Panc1 (cell line): ENCODE measurements at regions not wholly inside any gene's neighbourhood (a gene's known extent, or its start where the extent isn't known, plus 50 kb on each side); places are given as distances from the start of the nearest gene placed in this dataset.

Experiments used
- ATAC-seq: fragments of 200-7000 bp; cut with Tn5 transposase; 2 replicates; pipeline ENCODE4 v1.9.1; 2020; ENCODE audit warnings: mild to moderate bottlenecking, moderate library complexity
- BruUV-seq: library from RNA; stranded (reverse); fragments of 400-500 nt; replicated peaks from 2 replicates; lab custom pipeline; 2021; lab: Mats Ljungman, UMichigan
- CTCF ChIA-PET: fragments of 300-600 bp; sonication (Branson Sonifier 250); formaldehyde crosslinking; loops from one replicate; lab custom pipeline; 2022; ENCODE audit warnings: antibody characterized with exemption; lab: Charles Lee
- POLR2A ChIA-PET: fragments of 300-600 bp; sonication (Branson Sonifier 250); formaldehyde crosslinking; loops from one replicate; lab custom pipeline; 2022; ENCODE audit warnings: antibody characterized with exemption; lab: Charles Lee
- DNase-seq: peaks from one replicate; pipeline ENCODE4 v3.0.0-alpha.2; 2010; ENCODE audit warnings: low read depth, low spot score
- H3K27ac ChIP-seq: 2 replicates; pipeline ENCODE4 v1.5.1; 2011; ENCODE audit warnings: mild to moderate bottlenecking, low read length, inconsistent platforms
- H3K27me3 ChIP-seq: fragments of 200-500 bp; sonication (Bioruptor generic); 2 replicates; pipeline ENCODE4 v1.6.0; 2014; ENCODE audit warnings: low read length, inconsistent platforms; ENCODE audit not compliant: control insufficient read depth, insufficient read depth
- H3K36me3 ChIP-seq: fragments of 200-500 bp; sonication (Bioruptor generic); 2 replicates; pipeline ENCODE4 v1.5.1; 2014; ENCODE audit warnings: inconsistent platforms, mild to moderate bottlenecking, low read length, moderate library complexity; ENCODE audit not compliant: control insufficient read depth, insufficient read depth
- H3K4me1 ChIP-seq: 2 replicates; pipeline ENCODE4 v1.5.1; 2011; ENCODE audit warnings: inconsistent platforms, mild to moderate bottlenecking, low read length, moderate library complexity; ENCODE audit not compliant: control insufficient read depth, insufficient read depth
- H3K4me3 ChIP-seq, 2 experiments: 2 replicates each; pipeline ENCODE4 v1.5.1; 2011 to 2012; ENCODE audit warnings: low read depth in 2 of 2, low read length in 2 of 2, mild to moderate bottlenecking in 2 of 2, inconsistent platforms in 1 of 2, moderate library complexity in 1 of 2
- H3K9me3 ChIP-seq: fragments of 200-500 bp; sonication (Bioruptor generic); 2 replicates; pipeline ENCODE4 v1.5.1; 2014; ENCODE audit warnings: low read depth, mild to moderate bottlenecking, inconsistent platforms, low read length, moderate library complexity; ENCODE audit not compliant: control insufficient read depth, insufficient read depth
- POLR2AphosphoS5 ChIP-seq: IDR thresholded peaks from 2 replicates; pipeline ENCODE4 v1.6.1; 2012; ENCODE audit warnings: mild to moderate bottlenecking, low read depth, low read length, moderate library complexity
- SIN3A ChIP-seq: IDR thresholded peaks from 2 replicates; pipeline ENCODE4 v1.6.1; 2012; ENCODE audit warnings: low read depth, mild to moderate bottlenecking, low read length, moderate library complexity, borderline replicate concordance; ENCODE audit not compliant: insufficient read depth
- TCF7L2 ChIP-seq: IDR thresholded peaks from 2 replicates; pipeline ENCODE4 v1.6.1; 2011; ENCODE audit warnings: mild to moderate bottlenecking, low read depth, low read length, inconsistent platforms
- in situ Hi-C: cut with HindIII; loops from 2 replicates; pipeline ENCODE4 v1.10.0; 2016; ENCODE audit warnings: low sequenced_read_pairs, low pct_unique_long_range_greater_than_20kb
- intact Hi-C: fragments of 100-400 bp; cut with micrococcal nuclease; formaldehyde crosslinking; loops from one replicate; pipeline ENCODE4 v1.10.0; 2022; ENCODE audit not compliant: unreplicated experiment
- TF ChIP-seq, protein P1 (sequence below), 2 experiments: IDR thresholded peaks; 2 replicates each; pipeline ENCODE4 v1.6.1; 2011 to 2012; ENCODE audit warnings: low read depth in 2 of 2, control low read depth in 1 of 2, low read length in 1 of 2, mild to moderate bottlenecking in 1 of 2, moderate library complexity in 1 of 2; ENCODE audit not compliant: insufficient read depth in 1 of 2
- TF ChIP-seq, protein P2 (sequence below): fragments of 450-650 bp; IDR thresholded peaks from 2 replicates; pipeline ENCODE4 v1.5.1; 2017; ENCODE audit warnings: mild to moderate bottlenecking

- intact Hi-C loops: no loop called here
- DNase-seq: no peak
- CTCF ChIA-PET: no interaction called here
- H3K9me3 ChIP-seq: no peaks in the 10 kb centered on the region
- no peaks in the 10 kb centered on the region for H3K27me3 ChIP-seq
- no TSS peak for BruUV-seq
- TF ChIP-seq SIN3A: no peak
- TF ChIP-seq, protein P1, sequence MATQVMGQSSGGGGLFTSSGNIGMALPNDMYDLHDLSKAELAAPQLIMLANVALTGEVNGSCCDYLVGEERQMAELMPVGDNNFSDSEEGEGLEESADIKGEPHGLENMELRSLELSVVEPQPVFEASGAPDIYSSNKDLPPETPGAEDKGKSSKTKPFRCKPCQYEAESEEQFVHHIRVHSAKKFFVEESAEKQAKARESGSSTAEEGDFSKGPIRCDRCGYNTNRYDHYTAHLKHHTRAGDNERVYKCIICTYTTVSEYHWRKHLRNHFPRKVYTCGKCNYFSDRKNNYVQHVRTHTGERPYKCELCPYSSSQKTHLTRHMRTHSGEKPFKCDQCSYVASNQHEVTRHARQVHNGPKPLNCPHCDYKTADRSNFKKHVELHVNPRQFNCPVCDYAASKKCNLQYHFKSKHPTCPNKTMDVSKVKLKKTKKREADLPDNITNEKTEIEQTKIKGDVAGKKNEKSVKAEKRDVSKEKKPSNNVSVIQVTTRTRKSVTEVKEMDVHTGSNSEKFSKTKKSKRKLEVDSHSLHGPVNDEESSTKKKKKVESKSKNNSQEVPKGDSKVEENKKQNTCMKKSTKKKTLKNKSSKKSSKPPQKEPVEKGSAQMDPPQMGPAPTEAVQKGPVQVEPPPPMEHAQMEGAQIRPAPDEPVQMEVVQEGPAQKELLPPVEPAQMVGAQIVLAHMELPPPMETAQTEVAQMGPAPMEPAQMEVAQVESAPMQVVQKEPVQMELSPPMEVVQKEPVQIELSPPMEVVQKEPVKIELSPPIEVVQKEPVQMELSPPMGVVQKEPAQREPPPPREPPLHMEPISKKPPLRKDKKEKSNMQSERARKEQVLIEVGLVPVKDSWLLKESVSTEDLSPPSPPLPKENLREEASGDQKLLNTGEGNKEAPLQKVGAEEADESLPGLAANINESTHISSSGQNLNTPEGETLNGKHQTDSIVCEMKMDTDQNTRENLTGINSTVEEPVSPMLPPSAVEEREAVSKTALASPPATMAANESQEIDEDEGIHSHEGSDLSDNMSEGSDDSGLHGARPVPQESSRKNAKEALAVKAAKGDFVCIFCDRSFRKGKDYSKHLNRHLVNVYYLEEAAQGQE (IDR thresholded peaks at IDR 0.05; ENCODE audit: insufficient read depth in 1 of 2, low read depth in 2 of 2, low read length in 1 of 2): no peak
- no peak for TF ChIP-seq TCF7L2
- TF ChIP-seq, protein P2, sequence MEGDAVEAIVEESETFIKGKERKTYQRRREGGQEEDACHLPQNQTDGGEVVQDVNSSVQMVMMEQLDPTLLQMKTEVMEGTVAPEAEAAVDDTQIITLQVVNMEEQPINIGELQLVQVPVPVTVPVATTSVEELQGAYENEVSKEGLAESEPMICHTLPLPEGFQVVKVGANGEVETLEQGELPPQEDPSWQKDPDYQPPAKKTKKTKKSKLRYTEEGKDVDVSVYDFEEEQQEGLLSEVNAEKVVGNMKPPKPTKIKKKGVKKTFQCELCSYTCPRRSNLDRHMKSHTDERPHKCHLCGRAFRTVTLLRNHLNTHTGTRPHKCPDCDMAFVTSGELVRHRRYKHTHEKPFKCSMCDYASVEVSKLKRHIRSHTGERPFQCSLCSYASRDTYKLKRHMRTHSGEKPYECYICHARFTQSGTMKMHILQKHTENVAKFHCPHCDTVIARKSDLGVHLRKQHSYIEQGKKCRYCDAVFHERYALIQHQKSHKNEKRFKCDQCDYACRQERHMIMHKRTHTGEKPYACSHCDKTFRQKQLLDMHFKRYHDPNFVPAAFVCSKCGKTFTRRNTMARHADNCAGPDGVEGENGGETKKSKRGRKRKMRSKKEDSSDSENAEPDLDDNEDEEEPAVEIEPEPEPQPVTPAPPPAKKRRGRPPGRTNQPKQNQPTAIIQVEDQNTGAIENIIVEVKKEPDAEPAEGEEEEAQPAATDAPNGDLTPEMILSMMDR: no peak
- no peak for TF ChIP-seq POLR2AphosphoS5
- POLR2A ChIA-PET: no interaction called here
- no peak for ATAC-seq
- in situ Hi-C loops: no loop called here
- H3K27ac ChIP-seq: no peak overlapping the region
- no peaks in the 10 kb centered on the region for H3K36me3 ChIP-seq
- no peaks in the 10 kb centered on the region for H3K4me1 ChIP-seq
- H3K4me3 ChIP-seq: no peak overlapping the region
These were observed 86.9 kb upstream of the MAPK4 start for GRCh38 chr18:50472941-50473340.

DNA sequence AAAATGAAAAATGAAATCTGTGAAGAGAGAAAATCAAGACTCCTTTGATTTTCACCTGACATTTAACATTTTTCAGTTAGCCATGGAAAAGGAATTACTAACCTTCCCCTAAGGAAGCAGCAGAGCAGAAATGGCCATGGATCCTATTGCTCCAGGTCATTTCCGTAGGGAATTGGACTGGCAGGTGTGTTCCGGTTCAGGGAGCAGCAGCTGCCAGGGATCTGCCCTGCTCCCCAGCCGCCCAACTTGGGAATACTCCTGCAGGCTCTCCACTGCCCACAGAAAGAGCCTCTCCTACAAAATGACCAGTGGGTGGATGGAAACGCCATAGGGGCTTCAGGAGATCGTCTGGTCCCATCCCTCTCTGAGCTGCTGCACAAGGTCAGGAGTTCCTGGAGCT, 86.0 kb upstream of the MAPK4 start:
- TF ChIP-seq, protein P1 (IDR thresholded peaks at IDR 0.05; ENCODE audit: insufficient read depth in 1 of 2, low read depth in 2 of 2, low read length in 1 of 2): no peak
- TF ChIP-seq, protein P2: no peak
- TF ChIP-seq TCF7L2: no peak
- TF ChIP-seq POLR2AphosphoS5: no peak
- TF ChIP-seq SIN3A: no peak
- Histone ChIP-seq H3K4me3 (no peak overlapping the region), H3K27ac (no peak overlapping the region), H3K27me3 (no peaks in the 10 kb centered on the region), H3K9me3 (no peaks in the 10 kb centered on the region), H3K36me3 (no peaks in the 10 kb centered on the region), H3K4me1 (no peaks in the 10 kb centered on the region)
- DNase-seq (no peak), ATAC-seq (no peak)
- in situ Hi-C loops (no loop called here), intact Hi-C loops (no loop called here)
- ChIA-PET POLR2A (no interaction called here), CTCF (no interaction called here)
- BruUV-seq: no TSS peak
